HepG2 (cell line): ENCODE measurements at regions not wholly inside any gene's neighbourhood (a gene's known extent, or its start where the extent isn't known, plus 50 kb on each side); places are given as distances from the start of the nearest gene placed in this dataset.

Experiments used
- ATAC-seq: fragments of 200-7000 bp; cut with Tn5 transposase; 3 replicates; pipeline ENCODE4 v1.9.1; 2020; ENCODE audit warnings: mild to moderate bottlenecking, moderate library complexity
- BruUV-seq: library from RNA; stranded (reverse); fragments of 400-500 nt; replicated peaks from 2 replicates; lab custom pipeline; 2021; lab: Mats Ljungman, UMichigan
- CTCF ChIA-PET: fragments of 300-600 bp; formaldehyde crosslinking; extraction: SDS; loops from one replicate; lab custom pipeline; 2021; ENCODE audit warnings: low total read pairs, inconsistent platforms, low intra/inter-chr PET ratio; lab: Yijun Ruan, JAX
- POLR2A ChIA-PET: fragments of 350-600 bp; sonication (Branson Sonifier 250); formaldehyde crosslinking; loops from one replicate; lab custom pipeline; 2020; ENCODE audit warnings: antibody characterized with exemption, inconsistent platforms; lab: Yijun Ruan, JAX
- DNase-seq: peaks from one replicate; pipeline ENCODE4 v3.0.0-alpha.2; 2015; ENCODE audit warnings: low spot score
- FAIRE-seq: peaks from 3 replicates; lab custom pipeline; 2011; peaks lifted over from hg19 to GRCh38; lab: Jason Lieb, UNC
- H2AFZ ChIP-seq: one replicate; pipeline ENCODE4 v1.6.1; 2011; ENCODE audit warnings: low read length, inconsistent platforms
- H3K27ac ChIP-seq: fragments of 300-600 bp; 3 replicates; pipeline ENCODE4 v1.8.0; 2011; ENCODE audit warnings: mixed run types, mild to moderate bottlenecking, mixed read lengths, low read length, inconsistent platforms; ENCODE audit not compliant: insufficient read depth; ENCODE audit errors: extremely low read length
- H3K27me3 ChIP-seq, 2 experiments: fragments of 200-600 bp in 1 of 2; 2 replicates in 1 of 2; 3 replicates in 1 of 2; pipeline versions ENCODE4 v1.6.0 to v1.8.0; 2011; ENCODE audit warnings: low read length in 2 of 2, mild to moderate bottlenecking in 2 of 2, moderate library complexity in 2 of 2, inconsistent platforms in 1 of 2; ENCODE audit not compliant: insufficient read depth in 2 of 2, control insufficient read depth in 1 of 2
- H3K36me3 ChIP-seq, 2 experiments: fragments of 200-600 bp in 1 of 2; replicated peaks in 1 of 2; 2 replicates in 1 of 2; 3 replicates in 1 of 2; pipeline versions ENCODE4 v1.5.1 to v1.8.0; 2011; ENCODE audit warnings: low read length in 2 of 2, inconsistent platforms in 1 of 2; ENCODE audit not compliant: insufficient read depth in 2 of 2, control insufficient read depth in 1 of 2
- H3K4me1 ChIP-seq: 2 replicates; pipeline ENCODE4 v1.5.1; 2012; ENCODE audit warnings: low read length, inconsistent platforms; ENCODE audit not compliant: insufficient read depth
- H3K4me2 ChIP-seq: 2 replicates; pipeline ENCODE4 v1.6.0; 2011; ENCODE audit warnings: low read depth, low read length, inconsistent platforms
- H3K4me3 ChIP-seq, 3 experiments: fragments of 200-600 bp in 1 of 3; sonication (generic), shearing (Covaris generic) in 1 of 3; replicated peaks in 1 of 3; 2 replicates each; pipeline ENCODE4 v1.5.1; 2011 to 2016; ENCODE audit warnings: low read length in 3 of 3, inconsistent platforms in 2 of 3, low read depth in 2 of 3, mild to moderate bottlenecking in 2 of 3, control low read depth in 1 of 3, mixed read lengths in 1 of 3; ENCODE audit not compliant: insufficient read depth in 1 of 3
- H3K79me2 ChIP-seq: one replicate; pipeline ENCODE4 v1.6.1; 2011; ENCODE audit warnings: low read length, inconsistent platforms; ENCODE audit not compliant: insufficient read depth
- H3K9ac ChIP-seq: 2 replicates; pipeline ENCODE4 v1.6.0; 2011; ENCODE audit warnings: mild to moderate bottlenecking, low read depth, low read length, inconsistent platforms; ENCODE audit not compliant: insufficient read depth
- H3K9me3 ChIP-seq: 2 replicates; pipeline ENCODE4 v1.5.1; 2012; ENCODE audit warnings: mild to moderate bottlenecking, low read length
- H4K20me1 ChIP-seq: 2 replicates; pipeline ENCODE4 v1.6.0; 2011; ENCODE audit warnings: inconsistent platforms, mild to moderate bottlenecking, low read length, moderate library complexity; ENCODE audit not compliant: insufficient read depth
- CREM ChIP-seq, 2 experiments: sonication (generic) in 1 of 2; formaldehyde crosslinking in 1 of 2; IDR thresholded peaks; 2 replicates each; pipeline versions ENCODE4 v1.4.0 to v1.6.1; 2016 to 2020; ENCODE audit warnings: antibody characterized with exemption in 1 of 2, mild to moderate bottlenecking in 1 of 2, missing genetic modification reagents in 1 of 2
- EP300 ChIP-seq, 3 experiments: sonication (generic) in 1 of 3; formaldehyde crosslinking in 1 of 3; IDR thresholded peaks; 2 replicates each; pipeline versions ENCODE4 v1.5.1 to v1.6.1; 2011 to 2020; ENCODE audit warnings: low read depth in 2 of 3, low read length in 2 of 3, borderline replicate concordance in 1 of 3, improper control_type of control experiment in 1 of 3, mild to moderate bottlenecking in 1 of 3, missing genetic modification reagents in 1 of 3, moderate library complexity in 1 of 3
- GTF3A ChIP-seq: sonication (generic); formaldehyde crosslinking; conservative IDR thresholded peaks from 2 replicates; pipeline ENCODE4 v1.4.0; 2020; ENCODE audit warnings: mild to moderate bottlenecking, missing genetic modification reagents
- LCORL ChIP-seq, 2 experiments: fragments of 450-650 bp in 1 of 2; sonication (generic) in 1 of 2; formaldehyde crosslinking in 1 of 2; IDR thresholded peaks; 2 replicates each; pipeline versions ENCODE4 v1.5.0 to v1.6.1; 2017 to 2020; ENCODE audit warnings: antibody characterized with exemption in 1 of 2, missing genetic modification reagents in 1 of 2
- NFE2 ChIP-seq: sonication (generic); formaldehyde crosslinking; IDR thresholded peaks from 2 replicates; pipeline ENCODE4 v1.4.0; 2020; ENCODE audit warnings: missing genetic modification reagents
- SP1 ChIP-seq, 2 experiments: fragments of 450-650 bp in 1 of 2; sonication (generic) in 1 of 2; formaldehyde crosslinking in 1 of 2; IDR thresholded peaks; 2 replicates each; pipeline versions ENCODE4 v1.4.0 to v1.6.1; 2016 to 2020; ENCODE audit warnings: missing genetic modification reagents in 1 of 2
- ZC3H4 ChIP-seq: sonication (generic); formaldehyde crosslinking; IDR thresholded peaks from 2 replicates; pipeline ENCODE4 v1.4.0; 2020; ENCODE audit warnings: missing genetic modification reagents, borderline replicate concordance
- ZMAT3 ChIP-seq: sonication (generic); formaldehyde crosslinking; conservative IDR thresholded peaks from 2 replicates; pipeline ENCODE4 v1.7.0; 2021; ENCODE audit warnings: missing genetic modification reagents
- ZNF275 ChIP-seq: sonication (generic); formaldehyde crosslinking; IDR thresholded peaks from 2 replicates; pipeline ENCODE4 v1.8.0; 2022; ENCODE audit warnings: missing genetic modification reagents, mild to moderate bottlenecking, inconsistent platforms, borderline replicate concordance
- ZNF616 ChIP-seq: sonication (generic); formaldehyde crosslinking; IDR thresholded peaks from 2 replicates; pipeline ENCODE4 v1.5.0; 2020; ENCODE audit warnings: low read depth, mild to moderate bottlenecking, missing genetic modification reagents
- ZNF704 ChIP-seq: sonication (generic); formaldehyde crosslinking; IDR thresholded peaks from 2 replicates; pipeline ENCODE4 v1.8.1; 2023; ENCODE audit warnings: mild to moderate bottlenecking, inconsistent platforms, moderate library complexity, missing genetic modification reagents, borderline replicate concordance
- ZNF749 ChIP-seq: sonication (generic); formaldehyde crosslinking; IDR thresholded peaks from 2 replicates; pipeline ENCODE4 v1.8.0; 2022; ENCODE audit warnings: mild to moderate bottlenecking, missing genetic modification reagents, moderate library complexity, borderline replicate concordance
- ZSCAN30 ChIP-seq: sonication (generic); formaldehyde crosslinking; IDR thresholded peaks from 2 replicates; pipeline ENCODE4 v1.5.0; 2020; ENCODE audit warnings: mild to moderate bottlenecking, missing genetic modification reagents
- WGBS: methylation state at CpG from one replicate; pipeline ENCODE4 v1.1.6; 2017; ENCODE audit warnings: low lambda C conversion rate; 5-methylcytosine and 5-hydroxymethylcytosine counted together
- in situ Hi-C: cut with HindIII; loops from 2 replicates; pipeline ENCODE4 v1.10.0; 2017; ENCODE audit warnings: low pct_unique_long_range_greater_than_20kb; ENCODE audit not compliant: extremely low pct_ligation_motif_present
- intact Hi-C: fragments of 100-400 bp; cut with micrococcal nuclease; formaldehyde crosslinking; loops from one replicate; pipeline ENCODE4 v1.10.0; 2022; ENCODE audit not compliant: unreplicated experiment

- intact Hi-C loops (no loop called here), in situ Hi-C loops (no loop called here)
- no peaks in the 10 kb centered on the region for H3K4me1 ChIP-seq
- ChIA-PET CTCF (no interaction called here), POLR2A (no interaction called here)
- H3K4me2 ChIP-seq: no peak overlapping the region
- no peaks in the 10 kb centered on the region for H3K36me3 ChIP-seq
- no peak overlapping the region for H3K27ac ChIP-seq
- no peaks in the 10 kb centered on the region for H3K79me2 ChIP-seq
- TF ChIP-seq ZSCAN30 (no peak), CREM (IDR thresholded peaks at IDR 0.05) (no peak), CREM (CRISPR knock-in tag; IDR thresholded peaks at IDR 0.05) (no peak), ZC3H4 (CRISPR knock-in tag) (no peak), EP300 (IDR thresholded peaks at IDR 0.05; ENCODE audit: low read depth in 2 of 2, low read length in 2 of 2) (no peak), EP300 (CRISPR knock-in tag; IDR thresholded peaks at IDR 0.05; ENCODE audit: borderline replicate concordance) (no peak)
- WGBS: 1% methylated on average over 5 of the region's 7 CpGs
- peaks cover 0 to 34% of the 10 kb centered on the region in 2 experiments; a peak in 3 of 5 replicates for H3K27me3 ChIP-seq
- H3K9ac ChIP-seq: no peak overlapping the region
- no TSS peak for BruUV-seq
- H4K20me1 ChIP-seq: no peaks in the 10 kb centered on the region
- FAIRE-seq (no peak), DNase-seq (no peak), ATAC-seq (no peak)
- H2AFZ ChIP-seq: no peak overlapping the region
- no peaks in the 10 kb centered on the region for H3K9me3 ChIP-seq
- H3K4me3 ChIP-seq: no peak overlapping the region
These were observed 317.1 kb upstream of the NPVF start for GRCh38 chr7:25545124-25546008.

- H3K36me3 ChIP-seq: no peaks in the 10 kb centered on the region
- H3K27me3 ChIP-seq: peaks cover 0 to 34% of the 10 kb centered on the region in 2 experiments; a peak in 3 of 5 replicates
- no peak overlapping the region for H3K9ac ChIP-seq
- intact Hi-C loops: no loop called here
- ChIA-PET POLR2A (no interaction called here), CTCF (no interaction called here)
- H3K4me3 ChIP-seq: no peak overlapping the region
- ATAC-seq (no peak), DNase-seq (no peak), FAIRE-seq (no peak)
- no peaks in the 10 kb centered on the region for H3K4me1 ChIP-seq
- no peak overlapping the region for H3K4me2 ChIP-seq
- in situ Hi-C loops: no loop called here
- no peaks in the 10 kb centered on the region for H4K20me1 ChIP-seq
- no peaks in the 10 kb centered on the region for H3K79me2 ChIP-seq
- no peak overlapping the region for H2AFZ ChIP-seq
- no peak overlapping the region for H3K27ac ChIP-seq
- BruUV-seq: no TSS peak
- no peaks in the 10 kb centered on the region for H3K9me3 ChIP-seq
- 19% methylated on average over 6 of the region's 6 CpGs for WGBS
- TF ChIP-seq GTF3A: no peak
- TF ChIP-seq NFE2: no peak
- no peak for TF ChIP-seq SP1 (IDR thresholded peaks at IDR 0.05)
- TF ChIP-seq SP1 (CRISPR knock-in tag; IDR thresholded peaks at IDR 0.05): no peak
- TF ChIP-seq ZNF275: no peak
- TF ChIP-seq ZNF616 (CRISPR knock-in tag): no peak
- TF ChIP-seq ZNF749 (CRISPR knock-in tag): no peak
- no peak for TF ChIP-seq LCORL (IDR thresholded peaks at IDR 0.05)
- TF ChIP-seq LCORL (CRISPR knock-in tag; IDR thresholded peaks at IDR 0.05): no peak
- TF ChIP-seq ZNF704 (CRISPR knock-in tag): no peak
- TF ChIP-seq ZMAT3: no peak
These were observed 318.0 kb upstream of the NPVF start for GRCh38 chr7:25546306-25546705.
